Skin of body (tissue), 1 donor: ENCODE measurements at regions not wholly inside any gene's neighbourhood (a gene's known extent, or its start where the extent isn't known, plus 50 kb on each side); places are given as distances from the start of the nearest gene placed in this dataset.
"Not testable (repeated sequence)": the region's sequence is repeated elsewhere in the genome, so short reads cannot be mapped to it uniquely, and the experiment has no call there.

Experiments
- DNase-seq: peaks from one replicate; lab custom pipeline; 2025; lab: John Stamatoyannopoulos, UW

GRCh38 chr6:8180327-8181159 is 78.2 kb upstream of the EEF1E1 start:
- DNase-seq: no peak

GRCh38 chr6:8177721-8178120 is 75.4 kb upstream of the EEF1E1 start:
- DNase-seq: no peak

- no peak for DNase-seq
Observed at GRCh38 chr6:8175046-8175777, 72.9 kb upstream of the EEF1E1 start.

- no peak for DNase-seq
Observed at GRCh38 chr6:8174571-8174970, 72.2 kb upstream of the EEF1E1 start.

DNA sequence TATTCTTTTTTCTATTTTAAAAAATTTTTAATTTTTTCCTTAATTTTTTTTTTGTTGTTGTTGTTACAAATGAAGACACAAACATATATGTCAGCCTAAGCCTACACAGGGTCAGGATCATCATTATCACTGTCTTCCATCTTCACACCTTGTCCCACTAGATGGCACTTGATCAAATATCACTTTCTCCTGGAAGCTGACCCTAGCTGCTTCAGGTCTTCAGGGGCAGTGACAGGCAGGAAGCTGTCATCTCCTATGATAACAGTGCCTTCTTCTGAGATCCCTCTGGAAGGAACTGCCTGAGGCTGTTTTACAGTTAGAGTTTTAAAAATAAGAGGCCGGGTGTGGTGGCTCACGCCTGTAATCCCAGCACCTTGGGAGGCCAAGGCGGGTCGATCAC is 70.2 kb upstream of the EEF1E1 start:
- no peak for DNase-seq

GRCh38 chr6:8170754-8171153 is 68.4 kb upstream of the EEF1E1 start:
- DNase-seq: no peak

DNA sequence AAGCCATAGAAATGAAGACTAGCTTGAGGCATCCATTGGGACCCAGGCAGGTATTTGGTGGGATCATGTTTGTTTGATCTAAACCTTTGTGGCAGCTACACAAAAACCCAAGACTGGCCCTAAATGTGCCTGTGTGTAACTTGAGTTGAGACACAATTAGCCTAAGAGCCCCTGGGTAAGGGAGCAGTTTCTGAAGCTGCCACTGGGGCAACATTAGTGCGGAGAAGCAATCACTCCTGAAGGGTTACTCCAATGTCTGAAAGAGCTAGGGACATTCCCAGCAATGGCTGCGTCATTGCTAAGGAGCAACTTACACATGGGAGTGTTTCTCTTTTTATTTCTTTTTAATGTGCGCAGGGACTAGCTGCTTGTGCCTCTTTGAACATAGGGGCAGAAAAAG is 67.9 kb upstream of the EEF1E1 start:
- no peak for DNase-seq

DNA sequence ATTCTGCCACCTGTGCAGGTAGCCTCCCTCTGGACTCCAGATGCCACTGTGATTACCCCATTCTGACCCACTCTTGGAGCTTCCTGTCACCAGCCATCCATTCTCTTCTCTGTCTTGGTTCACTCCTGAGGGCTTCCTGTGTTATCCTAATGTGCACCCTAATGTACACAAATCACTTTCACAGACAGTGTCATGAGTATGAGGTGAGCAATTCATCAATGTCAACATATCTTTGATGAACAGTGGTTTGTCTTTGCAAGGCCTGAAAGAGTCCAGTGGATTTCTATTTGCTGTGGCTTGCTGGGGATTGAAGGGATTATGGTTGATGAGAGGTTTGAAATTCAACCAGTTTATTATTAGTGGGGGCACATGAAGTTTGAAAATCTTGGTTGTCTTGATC is 63.8 kb upstream of the EEF1E1 start:
- no peak for DNase-seq

DNA sequence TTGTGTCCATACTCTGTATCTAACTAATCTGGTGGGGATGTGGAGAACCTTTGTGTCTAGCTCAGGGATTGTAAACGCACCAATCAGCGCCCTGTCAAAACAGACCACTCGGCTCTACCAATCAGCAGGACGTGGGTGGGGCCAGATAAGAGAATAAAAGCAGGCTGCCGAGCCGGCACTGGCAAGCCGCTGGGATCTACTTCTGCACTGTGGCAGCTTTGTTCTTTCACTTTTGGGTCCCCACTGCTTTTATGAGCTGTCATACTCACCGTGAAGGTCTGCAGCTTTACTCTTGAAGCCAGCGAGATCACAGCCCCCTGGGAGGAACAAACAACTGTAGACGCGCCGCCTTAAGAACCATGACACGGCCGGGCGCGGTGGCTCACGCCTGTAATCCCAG is 62.7 kb upstream of the EEF1E1 start:
- DNase-seq: not testable (repeated sequence)

- DNase-seq: not testable (repeated sequence)
Observed at GRCh38 chr6:8164281-8164680, 61.9 kb upstream of the EEF1E1 start.

DNA sequence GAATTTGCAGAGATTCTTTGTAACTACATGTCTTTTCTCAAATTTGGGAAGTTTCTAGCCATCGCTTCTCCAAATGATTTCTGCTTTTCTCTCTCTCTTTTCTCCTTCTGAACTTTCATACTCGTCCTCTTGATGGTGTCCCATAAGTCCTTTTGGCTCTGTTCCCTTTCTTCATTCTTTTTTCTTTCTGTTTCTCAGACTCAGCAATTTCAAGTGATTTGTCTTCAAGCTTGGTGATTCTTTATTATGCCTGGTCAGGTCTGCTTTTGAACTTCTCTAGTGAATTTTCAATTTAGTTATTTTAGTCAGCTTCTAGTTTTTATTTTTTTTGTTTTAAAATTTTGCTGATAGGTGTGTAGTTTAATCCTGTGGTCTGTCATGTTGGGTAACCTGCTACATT is 57.6 kb upstream of the EEF1E1 start:
- no peak for DNase-seq

GRCh38 chr6:8157839-8158238 is 55.5 kb upstream of the EEF1E1 start:
- DNase-seq: no peak

DNA sequence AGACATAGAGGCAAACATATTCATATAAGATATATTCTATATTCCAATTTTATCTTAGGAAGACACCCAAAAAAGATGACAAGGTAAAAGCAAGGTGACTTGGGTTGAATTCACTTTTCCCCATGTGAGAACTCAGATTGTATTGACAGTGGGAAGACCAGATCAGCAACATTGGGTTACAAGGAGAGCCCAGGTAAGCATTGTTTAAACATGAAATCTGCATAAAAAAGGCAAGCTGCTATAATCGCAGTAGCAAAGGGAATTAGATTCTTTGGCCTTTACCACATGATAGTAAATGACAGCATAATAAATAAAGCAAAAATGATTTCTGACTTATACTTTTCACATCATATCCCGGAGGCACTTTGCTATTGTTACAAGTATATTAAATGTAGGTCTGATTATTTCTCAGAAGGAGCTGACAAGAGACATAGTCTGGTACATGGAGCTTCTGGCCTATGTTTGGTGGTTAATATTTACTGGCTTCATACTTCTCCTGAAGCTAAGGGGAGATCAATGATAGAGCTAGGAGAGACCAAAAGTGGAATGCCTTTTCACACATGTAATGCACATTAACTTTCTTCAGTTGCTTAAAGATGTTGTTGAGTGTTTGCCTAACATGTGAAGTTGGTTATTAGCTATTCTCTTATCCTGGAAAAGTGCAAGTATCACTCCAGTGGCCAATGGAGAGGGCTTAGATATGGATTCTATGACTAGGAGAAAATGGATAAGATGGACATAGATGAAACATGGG is 53.1 kb upstream of the EEF1E1 start:
- no peak for DNase-seq
